Peyer's patch (tissue), 4 donors: ENCODE measurements at regions not wholly inside any gene's neighbourhood (a gene's known extent, or its start where the extent isn't known, plus 50 kb on each side); places are given as distances from the start of the nearest gene placed in this dataset.

Experiments
- DNase-seq, 3 donors: peaks; one replicate each; pipeline ENCODE4 v3.0.0-alpha.2; 2017 to 2019
- H3K27ac ChIP-seq, 4 donors: fragments of 200-600 bp; sonication (generic); one replicate each; pipeline ENCODE4 v1.5.1; 2016 to 2019
- H3K27me3 ChIP-seq, 2 donors: fragments of 200-600 bp; sonication (generic); one replicate each; pipeline ENCODE4 v1.5.1; 2019
- H3K36me3 ChIP-seq, 3 donors: fragments of 200-600 bp; sonication (generic); one replicate each; pipeline ENCODE4 v1.5.1; 2016 to 2019
- H3K4me1 ChIP-seq, 4 donors: fragments of 200-600 bp; sonication (generic); one replicate each; pipeline ENCODE4 v1.5.1; 2016 to 2019
- H3K4me3 ChIP-seq, 4 donors: fragments of 200-600 bp; sonication (generic); 1 replicate in 3 of 4; 2 replicates in 1 of 4; pipeline ENCODE4 v1.5.1; 2016 to 2019; ENCODE audit warnings: mild to moderate bottlenecking in 1 of 4
- H3K9me3 ChIP-seq, 4 donors: fragments of 200-600 bp; sonication (generic); one replicate each; pipeline ENCODE4 v1.5.1; 2016 to 2019; ENCODE audit warnings: mild to moderate bottlenecking in 1 of 4
- POLR2A ChIP-seq, 2 donors: fragments of 450-650 bp; IDR thresholded peaks; one replicate each; pipeline ENCODE4 v1.5.1; 2017; ENCODE audit warnings: antibody characterized with exemption in 2 of 2, mild to moderate bottlenecking in 2 of 2, moderate library complexity in 2 of 2
- TF ChIP-seq, protein P1 (sequence below), 6 experiments: fragments of 450-650 bp in 4 of 6; fragments of 200-600 bp in 2 of 6; sonication (generic) in 1 of 6; IDR thresholded peaks; one replicate each; pipeline ENCODE4 v1.5.1; 2017 to 2019; ENCODE audit warnings: antibody characterized with exemption in 6 of 6, mild to moderate bottlenecking in 3 of 6, moderate library complexity in 1 of 6

DNA sequence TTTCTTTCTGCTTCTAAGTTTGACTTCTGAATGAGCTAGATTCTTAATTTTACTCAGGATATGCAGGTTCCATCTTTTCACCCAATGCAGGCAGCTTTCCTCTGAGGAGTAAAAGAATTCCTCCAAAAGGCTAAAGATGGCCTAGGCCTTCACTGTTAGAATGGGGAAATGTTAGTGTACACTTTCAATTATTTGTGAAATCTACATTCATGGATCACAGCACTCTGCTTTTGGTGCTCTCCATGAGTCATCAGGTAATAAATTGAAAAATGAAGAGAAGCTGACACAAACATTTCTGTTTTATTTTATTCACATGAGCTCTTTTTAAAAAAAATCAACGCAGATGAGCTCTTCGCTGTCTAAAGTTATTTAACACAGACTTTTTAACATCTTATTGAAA, 502.5 kb upstream of the GOLIM4 start:
- TF ChIP-seq, protein P1, sequence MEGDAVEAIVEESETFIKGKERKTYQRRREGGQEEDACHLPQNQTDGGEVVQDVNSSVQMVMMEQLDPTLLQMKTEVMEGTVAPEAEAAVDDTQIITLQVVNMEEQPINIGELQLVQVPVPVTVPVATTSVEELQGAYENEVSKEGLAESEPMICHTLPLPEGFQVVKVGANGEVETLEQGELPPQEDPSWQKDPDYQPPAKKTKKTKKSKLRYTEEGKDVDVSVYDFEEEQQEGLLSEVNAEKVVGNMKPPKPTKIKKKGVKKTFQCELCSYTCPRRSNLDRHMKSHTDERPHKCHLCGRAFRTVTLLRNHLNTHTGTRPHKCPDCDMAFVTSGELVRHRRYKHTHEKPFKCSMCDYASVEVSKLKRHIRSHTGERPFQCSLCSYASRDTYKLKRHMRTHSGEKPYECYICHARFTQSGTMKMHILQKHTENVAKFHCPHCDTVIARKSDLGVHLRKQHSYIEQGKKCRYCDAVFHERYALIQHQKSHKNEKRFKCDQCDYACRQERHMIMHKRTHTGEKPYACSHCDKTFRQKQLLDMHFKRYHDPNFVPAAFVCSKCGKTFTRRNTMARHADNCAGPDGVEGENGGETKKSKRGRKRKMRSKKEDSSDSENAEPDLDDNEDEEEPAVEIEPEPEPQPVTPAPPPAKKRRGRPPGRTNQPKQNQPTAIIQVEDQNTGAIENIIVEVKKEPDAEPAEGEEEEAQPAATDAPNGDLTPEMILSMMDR (IDR thresholded peaks at IDR 0.05): no peak
- TF ChIP-seq POLR2A (IDR thresholded peaks at IDR 0.05): no peak
- no peaks in the 10 kb centered on the region for H3K9me3 ChIP-seq
- no peaks in the 10 kb centered on the region for H3K27me3 ChIP-seq
- no peaks in the 10 kb centered on the region for H3K4me1 ChIP-seq
- no peak for DNase-seq
- no peaks in the 10 kb centered on the region for H3K36me3 ChIP-seq
- no peak overlapping the region for H3K4me3 ChIP-seq
- H3K27ac ChIP-seq: no peak overlapping the region

DNA sequence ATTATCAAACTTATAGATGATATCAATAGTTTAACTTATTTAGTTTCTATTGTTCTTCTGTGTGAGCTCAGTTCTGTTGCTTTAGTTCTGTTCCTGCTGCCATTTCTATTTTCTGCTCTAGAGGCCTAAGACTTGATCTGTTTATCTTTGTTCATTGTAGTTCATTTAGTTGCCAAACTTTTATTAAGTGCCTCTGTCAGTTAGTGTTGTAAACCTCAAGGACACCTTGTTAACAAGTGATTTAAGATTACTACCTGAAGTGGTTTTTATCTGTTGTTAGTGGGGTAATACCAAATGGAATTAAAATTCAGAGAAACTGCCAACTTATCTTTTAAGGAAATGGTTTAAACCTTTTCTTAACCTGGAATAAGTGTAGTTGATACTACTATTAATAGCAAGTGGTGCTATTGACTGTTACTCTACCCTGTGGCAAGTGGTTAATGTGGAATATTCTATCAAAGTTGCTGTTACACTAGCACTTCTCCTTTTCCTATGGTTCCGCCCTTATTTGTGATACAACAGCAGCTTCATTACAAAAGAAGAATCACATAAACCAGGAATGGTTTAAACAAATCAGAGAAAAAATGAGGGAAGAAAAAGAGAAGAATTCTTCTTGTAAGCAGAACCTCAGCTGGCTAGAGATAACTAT, 500.6 kb upstream of the GOLIM4 start:
- H3K9me3 ChIP-seq: no peaks in the 10 kb centered on the region

DNA sequence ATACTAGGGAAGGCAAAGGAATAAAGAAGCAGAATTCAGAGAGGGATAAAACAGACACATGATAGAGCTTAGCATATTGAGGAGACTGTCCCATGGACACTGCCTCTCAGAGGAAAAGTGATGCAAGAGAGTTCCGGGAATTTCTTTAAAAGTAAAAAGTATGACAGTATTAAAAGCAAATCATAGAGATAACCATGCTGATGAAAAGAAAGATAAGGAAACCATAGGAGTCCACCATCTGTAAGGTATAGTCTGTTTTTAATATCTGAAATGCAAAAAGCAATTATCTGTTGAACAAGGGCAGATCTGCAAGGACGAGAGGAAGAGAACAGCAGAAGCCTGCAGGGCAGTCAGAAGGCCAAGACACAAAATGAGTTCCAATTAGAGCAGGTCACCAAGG, 495.9 kb upstream of the GOLIM4 start:
- Histone ChIP-seq H3K27me3 (no peaks in the 10 kb centered on the region), H3K9me3 (no peaks in the 10 kb centered on the region), H3K27ac (no peak overlapping the region), H3K36me3 (no peaks in the 10 kb centered on the region), H3K4me1 (no peaks in the 10 kb centered on the region), H3K4me3 (no peak overlapping the region)
- no peak for TF ChIP-seq POLR2A (IDR thresholded peaks at IDR 0.05)
- DNase-seq: no peak

More for the DNA sequence above, 500.6 kb upstream of the GOLIM4 start:
- H3K4me3 ChIP-seq: no peak overlapping the region
- H3K4me1 ChIP-seq: no peaks in the 10 kb centered on the region
- no peak for TF ChIP-seq POLR2A (IDR thresholded peaks at IDR 0.05)
- TF ChIP-seq, protein P1 (IDR thresholded peaks at IDR 0.05): no peak
- no peak overlapping the region for H3K27ac ChIP-seq
- no peak for DNase-seq
- H3K27me3 ChIP-seq: no peaks in the 10 kb centered on the region
- no peaks in the 10 kb centered on the region for H3K36me3 ChIP-seq

DNA sequence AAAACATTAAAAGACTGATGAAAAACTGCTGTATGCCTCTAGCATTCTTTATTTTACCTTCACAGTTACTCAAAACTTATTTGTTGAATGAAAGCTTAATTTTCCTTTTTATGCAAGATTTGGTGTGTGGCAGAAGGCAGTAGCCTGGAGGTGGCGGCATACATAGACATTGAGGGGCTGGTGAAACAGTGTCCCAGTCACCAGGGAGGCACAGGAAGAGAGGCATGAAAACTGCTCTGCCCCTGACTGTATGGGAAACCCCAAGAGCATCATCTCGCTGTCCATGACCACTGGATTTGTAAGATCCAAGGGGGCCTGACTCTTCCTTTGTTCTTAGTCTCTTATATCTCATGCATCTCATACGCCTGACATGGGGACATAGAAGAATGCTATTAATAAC, 493.7 kb upstream of the GOLIM4 start:
- DNase-seq: no peak
- no peaks in the 10 kb centered on the region for H3K36me3 ChIP-seq
- TF ChIP-seq, protein P1 (IDR thresholded peaks at IDR 0.05): no peak
- no peak for TF ChIP-seq POLR2A (IDR thresholded peaks at IDR 0.05)
- H3K4me1 ChIP-seq: no peaks in the 10 kb centered on the region
- no peak overlapping the region for H3K27ac ChIP-seq
- no peaks in the 10 kb centered on the region for H3K27me3 ChIP-seq
- no peaks in the 10 kb centered on the region for H3K9me3 ChIP-seq
- no peak overlapping the region for H3K4me3 ChIP-seq

DNA sequence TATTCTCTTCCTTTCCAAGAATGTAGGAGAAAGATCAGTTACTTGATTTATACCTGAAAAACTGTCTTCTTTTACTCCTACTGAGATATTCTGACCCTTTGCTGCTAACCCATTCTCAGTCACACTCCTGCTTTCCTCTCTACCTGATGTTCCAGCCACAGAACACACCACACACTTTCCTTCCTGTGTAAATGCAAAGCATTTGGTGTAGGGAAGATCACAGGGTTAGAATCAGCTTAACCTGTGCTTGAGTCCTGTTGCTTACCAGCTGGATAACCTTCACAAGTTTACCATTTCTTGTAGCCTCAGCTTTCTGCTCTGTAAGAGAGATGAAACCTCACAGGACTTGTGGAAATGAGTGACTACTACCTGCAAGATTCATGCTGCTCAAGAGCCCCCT, 489.8 kb upstream of the GOLIM4 start:
- Histone ChIP-seq H3K4me3 (no peak overlapping the region), H3K27me3 (no peaks in the 10 kb centered on the region), H3K27ac (no peak overlapping the region), H3K36me3 (no peaks in the 10 kb centered on the region), H3K4me1 (no peaks in the 10 kb centered on the region), H3K9me3 (no peaks in the 10 kb centered on the region)
- DNase-seq: no peak
- TF ChIP-seq, protein P1 (IDR thresholded peaks at IDR 0.05): no peak
- no peak for TF ChIP-seq POLR2A (IDR thresholded peaks at IDR 0.05)

DNA sequence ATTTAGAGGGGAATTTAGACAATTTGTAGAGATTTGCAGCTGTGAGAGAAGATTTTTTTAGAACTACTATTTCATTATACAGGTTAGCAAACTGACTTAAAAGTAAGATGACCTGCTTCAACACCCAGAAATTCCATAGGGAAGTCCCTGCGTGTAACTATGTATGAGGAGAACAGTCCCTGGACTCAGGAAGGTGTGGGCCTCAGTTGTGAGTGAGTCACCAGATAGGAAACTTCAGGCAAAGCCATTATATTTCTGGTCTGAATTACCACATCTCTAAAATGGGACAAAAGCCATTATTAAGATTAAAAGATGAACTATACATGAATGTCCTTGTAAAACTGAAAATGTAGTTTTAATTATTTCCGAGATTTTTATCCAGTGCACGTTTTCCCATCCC, 488.3 kb upstream of the GOLIM4 start:
- TF ChIP-seq, protein P1 (IDR thresholded peaks at IDR 0.05): no peak
- no peak for TF ChIP-seq POLR2A (IDR thresholded peaks at IDR 0.05)
- no peaks in the 10 kb centered on the region for H3K4me1 ChIP-seq
- no peak for DNase-seq

More for the DNA sequence above, 488.3 kb upstream of the GOLIM4 start:
- Histone ChIP-seq H3K36me3 (no peaks in the 10 kb centered on the region), H3K27me3 (no peaks in the 10 kb centered on the region), H3K9me3 (no peaks in the 10 kb centered on the region), H3K27ac (no peak overlapping the region), H3K4me3 (no peak overlapping the region)
